Activated CD4-positive, alpha-beta memory T cell treated with anti-CD3 and anti-CD28 coated beads, Interleukin-2, amount 10 ng/mL, durations not matched to agents 7 days and 5 days (primary cell): ENCODE measurements at regions not wholly inside any gene's neighbourhood (a gene's known extent, or its start where the extent isn't known, plus 50 kb on each side); places are given as distances from the start of the nearest gene placed in this dataset.

Source experiments
- CTCF ChIA-PET: fragments of 350-600 bp; sonication (Branson Sonifier 250); formaldehyde crosslinking; loops from one replicate; lab custom pipeline; 2021; ENCODE audit warnings: antibody characterized with exemption, inconsistent platforms; lab: Charles Lee
- POLR2A ChIA-PET: fragments of 350-600 bp; sonication (Branson Sonifier 250); formaldehyde crosslinking; loops from one replicate; lab custom pipeline; 2021; ENCODE audit warnings: antibody characterized with exemption; lab: Charles Lee
- DNase-seq: peaks from one replicate; pipeline ENCODE4 v3.0.0-alpha.2; 2020
- H3K27ac Mint-ChIP-seq: one replicate; pipeline ENCODE4 v1.8.0; 2021; ENCODE audit warnings: mild to moderate bottlenecking, mixed read lengths
- H3K27me3 Mint-ChIP-seq: one replicate; pipeline ENCODE4 v1.8.0; 2021; ENCODE audit warnings: mixed read lengths
- H3K36me3 Mint-ChIP-seq: one replicate; pipeline ENCODE4 v1.8.0; 2021; ENCODE audit warnings: low read depth, mixed read lengths
- H3K4me1 Mint-ChIP-seq: one replicate; pipeline ENCODE4 v1.8.0; 2021; ENCODE audit warnings: mixed read lengths
- H3K4me3 Mint-ChIP-seq: one replicate; pipeline ENCODE4 v1.8.0; 2021; ENCODE audit warnings: mild to moderate bottlenecking, mixed read lengths
- H3K9me3 Mint-ChIP-seq: one replicate; pipeline ENCODE4 v1.8.0; 2021; ENCODE audit warnings: mixed read lengths

- CTCF ChIA-PET: no interaction called here
- POLR2A ChIA-PET: no interaction called here
Measured at GRCh38 chr1:238319957-238320356, 429.2 kb upstream of the ZP4 start.

GRCh38 chr1:238318294-238319110, 427.8 kb upstream of the ZP4 start:
- ChIA-PET CTCF (no interaction called here), POLR2A (no interaction called here)
- Mint-ChIP-seq H3K9me3 (peaks cover 12% of the 10 kb centered on the region), H3K4me3 (no peak overlapping the region), H3K27ac (no peak overlapping the region), H3K27me3 (no peaks in the 10 kb centered on the region), H3K4me1 (no peaks in the 10 kb centered on the region), H3K36me3 (no peaks in the 10 kb centered on the region)
- DNase-seq: no peak

More at GRCh38 chr1:238319957-238320356, 429.2 kb upstream of the ZP4 start:
- Mint-ChIP-seq H3K27ac (no peak overlapping the region), H3K4me1 (no peaks in the 10 kb centered on the region), H3K27me3 (no peaks in the 10 kb centered on the region), H3K36me3 (no peaks in the 10 kb centered on the region), H3K4me3 (no peak overlapping the region), H3K9me3 (peaks cover 12% of the 10 kb centered on the region)
- no peak for DNase-seq

- H3K4me3 Mint-ChIP-seq: no peak overlapping the region
- CTCF ChIA-PET: no interaction called here
- no peaks in the 10 kb centered on the region for H3K36me3 Mint-ChIP-seq
- no peak for DNase-seq
- no peak overlapping the region for H3K27ac Mint-ChIP-seq
- no peaks in the 10 kb centered on the region for H3K27me3 Mint-ChIP-seq
- H3K4me1 Mint-ChIP-seq: no peaks in the 10 kb centered on the region
- peaks cover 7% of the 10 kb centered on the region for H3K9me3 Mint-ChIP-seq
- POLR2A ChIA-PET: no interaction called here
Measured at GRCh38 chr1:238312969-238313368, 422.2 kb upstream of the ZP4 start.

- POLR2A ChIA-PET: no interaction called here
Measured at GRCh38 chr1:238306411-238306810, 415.7 kb upstream of the ZP4 start.

GRCh38 chr1:238302646-238303045, 411.9 kb upstream of the ZP4 start:
- Mint-ChIP-seq H3K27ac (no peak overlapping the region), H3K4me3 (no peak overlapping the region), H3K27me3 (no peaks in the 10 kb centered on the region), H3K36me3 (no peaks in the 10 kb centered on the region), H3K9me3 (peaks cover 8% of the 10 kb centered on the region), H3K4me1 (no peaks in the 10 kb centered on the region)
- CTCF ChIA-PET: interaction anchor here (0.6 kb wide), 1 partner anchor 85 kb away, joined by 3 read pairs; no protein-coding TSS in a partner anchor
- no peak for DNase-seq
- POLR2A ChIA-PET: no interaction called here

More at GRCh38 chr1:238306411-238306810, 415.7 kb upstream of the ZP4 start:
- CTCF ChIA-PET: no interaction called here
- H3K4me3 Mint-ChIP-seq: no peak overlapping the region
- no peaks in the 10 kb centered on the region for H3K4me1 Mint-ChIP-seq
- DNase-seq: no peak
- peaks cover 11% of the 10 kb centered on the region for H3K9me3 Mint-ChIP-seq
- H3K36me3 Mint-ChIP-seq: no peaks in the 10 kb centered on the region
- no peaks in the 10 kb centered on the region for H3K27me3 Mint-ChIP-seq
- H3K27ac Mint-ChIP-seq: no peak overlapping the region

- ChIA-PET CTCF (no interaction called here), POLR2A (no interaction called here)
- no peak overlapping the region for H3K4me3 Mint-ChIP-seq
- no peak for DNase-seq
- no peaks in the 10 kb centered on the region for H3K4me1 Mint-ChIP-seq
- no peak overlapping the region for H3K27ac Mint-ChIP-seq
- no peaks in the 10 kb centered on the region for H3K27me3 Mint-ChIP-seq
- H3K9me3 Mint-ChIP-seq: peaks cover 6% of the 10 kb centered on the region
- no peaks in the 10 kb centered on the region for H3K36me3 Mint-ChIP-seq
Measured at GRCh38 chr1:238296371-238296770, 405.6 kb upstream of the ZP4 start.

GRCh38 chr1:238293075-238293474, 402.4 kb upstream of the ZP4 start:
- no peak for DNase-seq
- no peak overlapping the region for H3K4me3 Mint-ChIP-seq
- H3K27me3 Mint-ChIP-seq: no peaks in the 10 kb centered on the region
- no peak overlapping the region for H3K27ac Mint-ChIP-seq
- CTCF ChIA-PET: no interaction called here
- peaks cover 8% of the 10 kb centered on the region for H3K9me3 Mint-ChIP-seq
- no peaks in the 10 kb centered on the region for H3K36me3 Mint-ChIP-seq
- POLR2A ChIA-PET: no interaction called here
- no peaks in the 10 kb centered on the region for H3K4me1 Mint-ChIP-seq

GRCh38 chr1:238281418-238281817, 390.7 kb upstream of the ZP4 start:
- peaks cover 3% of the 10 kb centered on the region for H3K9me3 Mint-ChIP-seq
- no peak for DNase-seq
- H3K4me3 Mint-ChIP-seq: no peak overlapping the region

GRCh38 chr1:238279694-238280380, 389.1 kb upstream of the ZP4 start:
- Mint-ChIP-seq H3K9me3 (peaks cover 12% of the 10 kb centered on the region), H3K27ac (no peak overlapping the region), H3K36me3 (no peaks in the 10 kb centered on the region), H3K4me1 (no peaks in the 10 kb centered on the region), H3K4me3 (no peak overlapping the region), H3K27me3 (no peaks in the 10 kb centered on the region)
- no peak for DNase-seq
- CTCF ChIA-PET: no interaction called here
- POLR2A ChIA-PET: no interaction called here

More at GRCh38 chr1:238281418-238281817, 390.7 kb upstream of the ZP4 start:
- POLR2A ChIA-PET: no interaction called here
- H3K4me1 Mint-ChIP-seq: no peaks in the 10 kb centered on the region
- no peaks in the 10 kb centered on the region for H3K36me3 Mint-ChIP-seq
- no peak overlapping the region for H3K27ac Mint-ChIP-seq
- CTCF ChIA-PET: no interaction called here
- H3K27me3 Mint-ChIP-seq: no peaks in the 10 kb centered on the region

- ChIA-PET CTCF (no interaction called here), POLR2A (no interaction called here)
- H3K4me3 Mint-ChIP-seq: no peak overlapping the region
- DNase-seq: no peak
- H3K4me1 Mint-ChIP-seq: no peaks in the 10 kb centered on the region
- no peak overlapping the region for H3K27ac Mint-ChIP-seq
- no peaks in the 10 kb centered on the region for H3K36me3 Mint-ChIP-seq
- H3K9me3 Mint-ChIP-seq: peaks cover 19% of the 10 kb centered on the region
- H3K27me3 Mint-ChIP-seq: no peaks in the 10 kb centered on the region
Measured at GRCh38 chr1:238272145-238272544, 381.4 kb upstream of the ZP4 start.

GRCh38 chr1:238265866-238266265, 375.1 kb upstream of the ZP4 start:
- H3K4me3 Mint-ChIP-seq: no peak overlapping the region
- no peaks in the 10 kb centered on the region for H3K4me1 Mint-ChIP-seq
- POLR2A ChIA-PET: no interaction called here
- H3K36me3 Mint-ChIP-seq: no peaks in the 10 kb centered on the region
- peaks cover 3% of the 10 kb centered on the region for H3K9me3 Mint-ChIP-seq
- no peaks in the 10 kb centered on the region for H3K27me3 Mint-ChIP-seq
- H3K27ac Mint-ChIP-seq: no peak overlapping the region
- no peak for DNase-seq
- CTCF ChIA-PET: no interaction called here

GRCh38 chr1:238264951-238265350, 374.2 kb upstream of the ZP4 start:
- ChIA-PET POLR2A (no interaction called here), CTCF (no interaction called here)
- H3K9me3 Mint-ChIP-seq: peaks cover 3% of the 10 kb centered on the region
- no peaks in the 10 kb centered on the region for H3K27me3 Mint-ChIP-seq
- H3K4me3 Mint-ChIP-seq: no peak overlapping the region
- no peak overlapping the region for H3K27ac Mint-ChIP-seq
- H3K36me3 Mint-ChIP-seq: no peaks in the 10 kb centered on the region
- no peaks in the 10 kb centered on the region for H3K4me1 Mint-ChIP-seq
- no peak for DNase-seq

- Mint-ChIP-seq H3K4me3 (no peak overlapping the region), H3K4me1 (no peaks in the 10 kb centered on the region), H3K27me3 (no peaks in the 10 kb centered on the region), H3K9me3 (no peaks in the 10 kb centered on the region), H3K27ac (no peak overlapping the region), H3K36me3 (no peaks in the 10 kb centered on the region)
- no peak for DNase-seq
- ChIA-PET CTCF (no interaction called here), POLR2A (no interaction called here)
Measured at GRCh38 chr1:238258510-238258909, 367.8 kb upstream of the ZP4 start.
